KMS-11 (cell line): ENCODE measurements at regions not wholly inside any gene's neighbourhood (a gene's known extent, or its start where the extent isn't known, plus 50 kb on each side); places are given as distances from the start of the nearest gene placed in this dataset.

Experiments
- H2AFZ ChIP-seq: fragments of 200-600 bp; sonication (generic); 2 replicates; pipeline ENCODE4 v1.6.1; 2016; ENCODE audit warnings: antibody characterized with exemption, mixed run types, low read depth
- H3K27ac ChIP-seq: fragments of 200-600 bp; sonication (generic); 2 replicates; pipeline ENCODE4 v1.6.1; 2016; ENCODE audit warnings: mild to moderate bottlenecking, mixed run types
- H3K27me3 ChIP-seq: fragments of 200-600 bp; sonication (generic); 2 replicates; pipeline ENCODE4 v1.6.1; 2017; ENCODE audit warnings: mild to moderate bottlenecking, low read depth, mixed run types, moderate library complexity; ENCODE audit not compliant: insufficient read depth
- H3K36me3 ChIP-seq: fragments of 200-600 bp; sonication (generic); 2 replicates; pipeline ENCODE4 v1.6.1; 2017; ENCODE audit warnings: mild to moderate bottlenecking, mixed run types; ENCODE audit not compliant: insufficient read depth
- H3K4me1 ChIP-seq: fragments of 200-600 bp; sonication (generic); 2 replicates; pipeline ENCODE4 v1.6.1; 2016; ENCODE audit warnings: mild to moderate bottlenecking, low read depth, mixed run types; ENCODE audit not compliant: poor library complexity, severe bottlenecking
- H3K4me2 ChIP-seq: fragments of 200-600 bp; sonication (generic); 2 replicates; pipeline ENCODE4 v1.7.0; 2016; ENCODE audit warnings: mild to moderate bottlenecking, mixed run types
- H3K4me3 ChIP-seq: fragments of 200-600 bp; sonication (generic); IDR thresholded peaks from 2 replicates; pipeline ENCODE4 v1.6.1; 2017; ENCODE audit warnings: low read depth, low read length, mixed read lengths; ENCODE audit not compliant: insufficient read depth
- H3K79me2 ChIP-seq: fragments of 200-600 bp; sonication (generic); 2 replicates; pipeline ENCODE4 v1.6.1; 2016; ENCODE audit warnings: low read depth, mixed run types; ENCODE audit not compliant: insufficient read depth
- H3K9ac ChIP-seq: fragments of 200-600 bp; sonication (generic); 2 replicates; pipeline ENCODE4 v1.6.1; 2016; ENCODE audit warnings: mild to moderate bottlenecking, mixed run types
- H4K20me1 ChIP-seq: fragments of 200-600 bp; sonication (generic); 2 replicates; pipeline ENCODE4 v1.6.1; 2016; ENCODE audit warnings: mild to moderate bottlenecking, mixed run types; ENCODE audit not compliant: insufficient read depth
- CTCF ChIP-seq: fragments of 200-600 bp; sonication (generic); conservative IDR thresholded peaks from 2 replicates; pipeline ENCODE4 v1.6.1; 2017; ENCODE audit warnings: low read depth, mild to moderate bottlenecking, antibody characterized with exemption, low read length, moderate library complexity, mixed read lengths

GRCh38 chrX:7261672-7262332, 113.8 kb upstream of the PUDP start:
- Histone ChIP-seq H4K20me1 (no peaks in the 10 kb centered on the region), H3K36me3 (no peaks in the 10 kb centered on the region), H3K9ac (no peak overlapping the region), H3K79me2 (no peaks in the 10 kb centered on the region), H3K27me3 (no peaks in the 10 kb centered on the region), H3K27ac (no peak overlapping the region), H2AFZ (no peak overlapping the region), H3K4me2 (no peak overlapping the region), H3K4me3 (no peak overlapping the region), H3K4me1 (no peaks in the 10 kb centered on the region)
- no peak for TF ChIP-seq CTCF

GRCh38 chrX:7254144-7254543, 106.2 kb upstream of the PUDP start:
- no peak overlapping the region for H3K4me3 ChIP-seq
- no peak for TF ChIP-seq CTCF

GRCh38 chrX:7253565-7253964, 105.6 kb upstream of the PUDP start:
- H4K20me1 ChIP-seq: no peaks in the 10 kb centered on the region
- H3K27me3 ChIP-seq: no peaks in the 10 kb centered on the region
- H3K36me3 ChIP-seq: no peaks in the 10 kb centered on the region
- no peak overlapping the region for H3K27ac ChIP-seq
- H3K4me2 ChIP-seq: no peak overlapping the region
- TF ChIP-seq CTCF: no peak
- H3K9ac ChIP-seq: no peak overlapping the region
- H3K4me3 ChIP-seq: no peak overlapping the region
- H3K79me2 ChIP-seq: no peaks in the 10 kb centered on the region
- H2AFZ ChIP-seq: no peak overlapping the region
- no peaks in the 10 kb centered on the region for H3K4me1 ChIP-seq

More at GRCh38 chrX:7254144-7254543, 106.2 kb upstream of the PUDP start:
- Histone ChIP-seq H4K20me1 (no peaks in the 10 kb centered on the region), H2AFZ (no peak overlapping the region), H3K4me2 (no peak overlapping the region), H3K79me2 (no peaks in the 10 kb centered on the region), H3K27me3 (no peaks in the 10 kb centered on the region), H3K4me1 (no peaks in the 10 kb centered on the region), H3K27ac (no peak overlapping the region), H3K9ac (no peak overlapping the region), H3K36me3 (no peaks in the 10 kb centered on the region)

- Histone ChIP-seq H2AFZ (no peak overlapping the region), H3K36me3 (no peaks in the 10 kb centered on the region), H3K4me3 (no peak overlapping the region), H4K20me1 (no peaks in the 10 kb centered on the region), H3K9ac (no peak overlapping the region), H3K4me2 (no peak overlapping the region), H3K79me2 (no peaks in the 10 kb centered on the region), H3K27ac (no peak overlapping the region), H3K4me1 (no peaks in the 10 kb centered on the region), H3K27me3 (no peaks in the 10 kb centered on the region)
- TF ChIP-seq CTCF: no peak
These were observed 104.2 kb upstream of the PUDP start for GRCh38 chrX:7252013-7252610.
